ENCODE measurements at regions not wholly inside any gene's neighbourhood (a gene's known extent, or its start where the extent isn't known, plus 50 kb on each side); places are given as distances from the start of the nearest gene placed in this dataset. TPM values are rescaled to one million over a fixed set of nuclear protein-coding genes. Genes with fewer than 3 reads are reported as not detected.
A peak's percentile ranks its signal among the peaks of the same experiment; 100 is the strongest.
"Not testable (repeated sequence)": the region's sequence is repeated elsewhere in the genome, so short reads cannot be mapped to it uniquely, and the experiment has no call there.

GRCh38 chr4:174402470-174403176 is 118.9 kb downstream of the CEP44 start:
- no peak for DNase-seq (ENCODE audit: missing footprints)
- intact Hi-C loops (cut with DNase I) = no loop called here
- ATAC-seq = no peak

- ATAC-seq (no peak), DNase-seq (ENCODE audit: missing footprints) (no peak)
- intact Hi-C loops (cut with DNase I) = no loop called here
These were observed 117.9 kb downstream of the CEP44 start for GRCh38 chr4:174401471-174402130.

- intact Hi-C loops (cut with DNase I); ATAC-seq: not testable (repeated sequence)
These were observed 117.0 kb downstream of the CEP44 start for GRCh38 chr4:174400603-174401302.

GRCh38 chr4:174398728-174399127 is 115.0 kb downstream of the CEP44 start:
- ATAC-seq = peak; percentile 56

More at GRCh38 chr4:174400603-174401302, 117.0 kb downstream of the CEP44 start:
- not testable (repeated sequence) for DNase-seq (ENCODE audit: missing footprints)

GRCh38 chr4:174397366-174398155 is 113.8 kb downstream of the CEP44 start:
- intact Hi-C loops (cut with DNase I) = no loop called here
- no peak for DNase-seq (ENCODE audit: missing footprints)
- no peak for ATAC-seq

More at GRCh38 chr4:174398728-174399127, 115.0 kb downstream of the CEP44 start:
- no peak for DNase-seq (ENCODE audit: missing footprints)
- intact Hi-C loops (cut with DNase I) = no loop called here

- no peak for DNase-seq (ENCODE audit: missing footprints)
These were observed 112.9 kb downstream of the CEP44 start for GRCh38 chr4:174396599-174397110.

GRCh38 chr4:174394915-174395314 is 111.2 kb downstream of the CEP44 start:
- DNase-seq (ENCODE audit: missing footprints) (no peak), ATAC-seq (no peak)
- intact Hi-C loops (cut with DNase I) = no loop called here

More at GRCh38 chr4:174396599-174397110, 112.9 kb downstream of the CEP44 start:
- ATAC-seq = no peak
- intact Hi-C loops (cut with DNase I) = no loop called here

GRCh38 chr4:174389439-174389838 is 105.7 kb downstream of the CEP44 start:
- no peak for ATAC-seq
- intact Hi-C loops (cut with DNase I) = no loop called here
- DNase-seq (ENCODE audit: missing footprints) = no peak

- DNase-seq (ENCODE audit: missing footprints) = no peak
- intact Hi-C loops (cut with DNase I) = no loop called here
- no peak for ATAC-seq
These were observed 104.9 kb downstream of the CEP44 start for GRCh38 chr4:174388461-174389145.

GRCh38 chr4:174387721-174388120 is 104.0 kb downstream of the CEP44 start:
- intact Hi-C loops (cut with DNase I) = no loop called here
- DNase-seq (ENCODE audit: missing footprints) (no peak), ATAC-seq (no peak)

- no peak for ATAC-seq
- intact Hi-C loops (cut with DNase I) = no loop called here
- DNase-seq (ENCODE audit: missing footprints) = no peak
These were observed 103.4 kb downstream of the CEP44 start for GRCh38 chr4:174387143-174387542.

- no peak for ATAC-seq
- DNase-seq (ENCODE audit: missing footprints) = no peak
- intact Hi-C loops (cut with DNase I) = no loop called here
These were observed 100.1 kb downstream of the CEP44 start for GRCh38 chr4:174383783-174384182.

GRCh38 chr4:174382938-174383605 is 99.4 kb downstream of the CEP44 start:
- intact Hi-C loops (cut with DNase I); ATAC-seq; DNase-seq (ENCODE audit: missing footprints): not testable (repeated sequence)

Small RNA genes in the stretch of these regions (microRNA-seq; reads per million reads assigned to microRNA genes)
- gene MIR4276 = not detected
